ENCODE measurements at regions not wholly inside any gene's neighbourhood (a gene's known extent, or its start where the extent isn't known, plus 50 kb on each side); places are given as distances from the start of the nearest gene placed in this dataset.

DNA sequence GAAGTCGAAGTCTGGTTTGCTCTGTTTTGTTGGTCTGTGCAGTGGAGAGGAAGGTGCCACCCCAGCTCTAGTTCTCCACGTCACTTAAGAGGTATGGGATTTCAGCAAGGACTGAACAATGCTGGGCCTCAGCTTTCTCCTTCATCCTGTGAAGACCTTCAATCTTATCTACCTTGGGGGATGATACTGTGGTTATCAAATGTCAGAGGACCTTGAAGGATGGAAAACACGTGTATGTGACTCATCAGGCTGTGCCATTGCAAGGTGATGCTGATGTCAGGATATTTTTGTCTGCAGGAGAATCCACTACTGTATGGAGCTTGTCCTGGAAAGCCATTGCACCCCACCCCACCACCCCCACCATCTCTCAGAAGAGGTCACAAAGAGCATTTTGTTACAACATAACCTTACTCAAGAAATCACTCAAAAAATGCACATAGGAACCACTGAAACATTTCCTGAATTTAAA lies 81.4 kb upstream of the UQCRFS1 start:
- Histone ChIP-seq H3K4me2 (replicated peaks; ENCODE audit: low read depth, low read length, poor library complexity, severe bottlenecking) (no peak overlapping the region), H3K4me1 (ENCODE audit: control insufficient read depth in 2 of 2, insufficient read depth in 2 of 2, low read length in 2 of 2) (no peaks in the 10 kb centered on the region), H2AFZ (ENCODE audit: insufficient read depth, low read depth, low read length, poor library complexity, severe bottlenecking) (no peak overlapping the region), H3K9ac (ENCODE audit: low read length) (no peak overlapping the region), H3K36me3 (replicated peaks in 1 of 2; ENCODE audit: control extremely low read depth in 1 of 2, control insufficient read depth in 1 of 2, extremely low read depth in 1 of 2, insufficient read depth in 2 of 2, low read length in 1 of 2) (no peaks in the 10 kb centered on the region), H3K27me3 (replicated peaks in 1 of 4; ENCODE audit: control extremely low read depth in 1 of 4, control insufficient read depth in 3 of 4, insufficient read depth in 4 of 4, low read length in 3 of 4) (no peaks in the 10 kb centered on the region), H3K9me3 (ENCODE audit: control extremely low read depth in 1 of 3, control insufficient read depth in 2 of 3, insufficient read depth in 1 of 3, low read length in 2 of 3) (peaks cover 0 to 13% (median 0%) of the 10 kb centered on the region in 3 donors), H3K79me2 (ENCODE audit: control insufficient read depth, insufficient read depth, low read length) (no peaks in the 10 kb centered on the region), H3K4me3 (ENCODE audit: control extremely low read depth in 1 of 5, extremely low read depth in 1 of 5, insufficient read depth in 1 of 5, low read depth in 2 of 5, low read length in 4 of 5) (no peak overlapping the region), H3K27ac (ENCODE audit: low read length in 2 of 2) (no peak overlapping the region), H4K20me1 (ENCODE audit: control insufficient read depth, insufficient read depth, low read length, poor library complexity, severe bottlenecking) (no peaks in the 10 kb centered on the region)
- ChIA-PET POLR2A (no interaction called here), CTCF (no interaction called here)
- Mint-ChIP-seq H3K27ac (no peak overlapping the region), H3K9me3 (ENCODE audit: insufficient read depth) (no peaks in the 10 kb centered on the region), H3K4me1 (no peaks in the 10 kb centered on the region), H3K27me3 (peaks cover 10% of the 10 kb centered on the region), H3K4me3 (no peak overlapping the region)
- 90% methylated on average over 2 of the region's 3 CpGs for WGBS (ENCODE audit: insufficient coverage)
- intact Hi-C loops (cut with micrococcal nuclease) = no loop called here
- no peak for ATAC-seq (ENCODE audit: low read depth)
- TF ChIP-seq, protein P1, sequence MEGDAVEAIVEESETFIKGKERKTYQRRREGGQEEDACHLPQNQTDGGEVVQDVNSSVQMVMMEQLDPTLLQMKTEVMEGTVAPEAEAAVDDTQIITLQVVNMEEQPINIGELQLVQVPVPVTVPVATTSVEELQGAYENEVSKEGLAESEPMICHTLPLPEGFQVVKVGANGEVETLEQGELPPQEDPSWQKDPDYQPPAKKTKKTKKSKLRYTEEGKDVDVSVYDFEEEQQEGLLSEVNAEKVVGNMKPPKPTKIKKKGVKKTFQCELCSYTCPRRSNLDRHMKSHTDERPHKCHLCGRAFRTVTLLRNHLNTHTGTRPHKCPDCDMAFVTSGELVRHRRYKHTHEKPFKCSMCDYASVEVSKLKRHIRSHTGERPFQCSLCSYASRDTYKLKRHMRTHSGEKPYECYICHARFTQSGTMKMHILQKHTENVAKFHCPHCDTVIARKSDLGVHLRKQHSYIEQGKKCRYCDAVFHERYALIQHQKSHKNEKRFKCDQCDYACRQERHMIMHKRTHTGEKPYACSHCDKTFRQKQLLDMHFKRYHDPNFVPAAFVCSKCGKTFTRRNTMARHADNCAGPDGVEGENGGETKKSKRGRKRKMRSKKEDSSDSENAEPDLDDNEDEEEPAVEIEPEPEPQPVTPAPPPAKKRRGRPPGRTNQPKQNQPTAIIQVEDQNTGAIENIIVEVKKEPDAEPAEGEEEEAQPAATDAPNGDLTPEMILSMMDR (IDR thresholded peaks at IDR 0.05) = no peak
- no peak for TF ChIP-seq EZH2 (IDR thresholded peaks at IDR 0.05; ENCODE audit: borderline replicate concordance, insufficient read depth, low read depth, low read length, poor library complexity, severe bottlenecking)
- no peak for DNase-seq

DNA sequence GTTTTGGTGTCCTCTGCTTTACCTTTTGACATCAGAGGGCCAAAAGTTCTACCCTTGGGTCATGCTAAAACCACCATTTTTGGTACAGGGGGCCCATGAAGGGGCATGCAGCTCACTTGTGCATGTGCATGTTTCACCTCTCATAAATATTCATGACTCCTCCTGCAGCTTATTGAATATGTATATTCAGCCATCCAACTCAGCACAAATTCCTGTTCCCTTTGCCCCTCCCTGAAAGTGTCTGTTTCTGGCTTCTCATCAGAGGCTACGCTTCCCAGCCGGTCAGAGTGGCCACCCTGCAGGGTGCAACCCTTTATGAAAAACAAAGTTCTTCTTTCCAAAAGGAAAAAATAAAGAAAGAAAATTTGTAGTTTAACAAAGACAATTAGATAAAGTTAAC lies 82.3 kb upstream of the UQCRFS1 start:
- Histone ChIP-seq H3K27me3 (replicated peaks in 1 of 4; ENCODE audit: control extremely low read depth in 1 of 4, control insufficient read depth in 3 of 4, insufficient read depth in 4 of 4, low read length in 3 of 4) (no peaks in the 10 kb centered on the region), H3K36me3 (replicated peaks in 1 of 2; ENCODE audit: control extremely low read depth in 1 of 2, control insufficient read depth in 1 of 2, extremely low read depth in 1 of 2, insufficient read depth in 2 of 2, low read length in 1 of 2) (no peaks in the 10 kb centered on the region), H2AFZ (ENCODE audit: insufficient read depth, low read depth, low read length, poor library complexity, severe bottlenecking) (no peak overlapping the region), H3K79me2 (ENCODE audit: control insufficient read depth, insufficient read depth, low read length) (no peaks in the 10 kb centered on the region), H4K20me1 (ENCODE audit: control insufficient read depth, insufficient read depth, low read length, poor library complexity, severe bottlenecking) (no peaks in the 10 kb centered on the region), H3K4me1 (ENCODE audit: control insufficient read depth in 2 of 2, insufficient read depth in 2 of 2, low read length in 2 of 2) (no peaks in the 10 kb centered on the region), H3K9me3 (ENCODE audit: control extremely low read depth in 1 of 3, control insufficient read depth in 2 of 3, insufficient read depth in 1 of 3, low read length in 2 of 3) (peaks cover 0 to 18% (median 0%) of the 10 kb centered on the region in 3 donors), H3K4me2 (replicated peaks; ENCODE audit: low read depth, low read length, poor library complexity, severe bottlenecking) (no peak overlapping the region), H3K4me3 (ENCODE audit: control extremely low read depth in 1 of 5, extremely low read depth in 1 of 5, insufficient read depth in 1 of 5, low read depth in 2 of 5, low read length in 4 of 5) (no peak overlapping the region), H3K27ac (ENCODE audit: low read length in 2 of 2) (no peak overlapping the region), H3K9ac (ENCODE audit: low read length) (no peak overlapping the region)
- ATAC-seq (ENCODE audit: low read depth) (no peak), DNase-seq (no peak)
- no peak for TF ChIP-seq EZH2 (IDR thresholded peaks at IDR 0.05; ENCODE audit: borderline replicate concordance, insufficient read depth, low read depth, low read length, poor library complexity, severe bottlenecking)
- TF ChIP-seq, protein P1 (IDR thresholded peaks at IDR 0.05) = no peak
- CTCF ChIA-PET = no interaction called here
- intact Hi-C loops (cut with micrococcal nuclease) = no loop called here
- peaks cover 7% of the 10 kb centered on the region for H3K27me3 Mint-ChIP-seq
- no peak overlapping the region for H3K27ac Mint-ChIP-seq
- POLR2A ChIA-PET = no interaction called here
- H3K4me3 Mint-ChIP-seq = no peak overlapping the region
- H3K4me1 Mint-ChIP-seq = no peaks in the 10 kb centered on the region
- no peaks in the 10 kb centered on the region for H3K9me3 Mint-ChIP-seq (ENCODE audit: insufficient read depth)
- no CpG with 5 or more reads among the region's 2 CpGs for WGBS (ENCODE audit: insufficient coverage)
